Aorta (tissue), 5 donors: ENCODE measurements at regions not wholly inside any gene's neighbourhood (a gene's known extent, or its start where the extent isn't known, plus 50 kb on each side); places are given as distances from the start of the nearest gene placed in this dataset.
A peak's percentile ranks its signal among the peaks of the same experiment; 100 is the strongest.
"Not testable (repeated sequence)": the region's sequence is repeated elsewhere in the genome, so short reads cannot be mapped to it uniquely, and the experiment has no call there.

Experiments used
- ATAC-seq: fragments of 200-7000 bp; cut with Tn5 transposase; one replicate; pipeline ENCODE4 v1.9.1; 2022; ENCODE audit warnings: moderate library complexity; ENCODE audit not compliant: low FRiP score
- DNase-seq, 2 donors: peaks; one replicate each; pipeline ENCODE4 v3.0.0-alpha.2; 2020
- H3K27ac ChIP-seq, 2 donors: one replicate each; pipeline ENCODE4 v1.5.1; 2013; ENCODE audit warnings: low read length in 2 of 2, mild to moderate bottlenecking in 2 of 2, moderate library complexity in 2 of 2, control low read depth in 1 of 2, inconsistent platforms in 1 of 2, low read depth in 1 of 2
- H3K27me3 ChIP-seq, 2 donors: one replicate each; pipeline ENCODE4 v1.6.1; 2013; ENCODE audit warnings: control low read depth in 1 of 2, low read length in 1 of 2, mild to moderate bottlenecking in 1 of 2, moderate library complexity in 1 of 2; ENCODE audit not compliant: insufficient read depth in 2 of 2, control insufficient read depth in 1 of 2
- H3K36me3 ChIP-seq, 2 donors: one replicate each; pipeline ENCODE4 v1.6.1; 2013; ENCODE audit warnings: control low read depth in 1 of 2, low read length in 1 of 2, mild to moderate bottlenecking in 1 of 2; ENCODE audit not compliant: insufficient read depth in 2 of 2, control insufficient read depth in 1 of 2
- H3K4me1 ChIP-seq, 2 donors: one replicate each; pipeline ENCODE4 v1.6.1; 2013; ENCODE audit warnings: low read length in 2 of 2, control low read depth in 1 of 2, mild to moderate bottlenecking in 1 of 2, moderate library complexity in 1 of 2; ENCODE audit not compliant: insufficient read depth in 2 of 2, control insufficient read depth in 1 of 2
- H3K4me3 ChIP-seq, 2 donors: one replicate each; pipeline ENCODE4 v1.5.1; 2013; ENCODE audit warnings: low read length in 2 of 2, control low read depth in 1 of 2, mild to moderate bottlenecking in 1 of 2
- H3K9me3 ChIP-seq: one replicate; pipeline ENCODE4 v1.6.1; 2013; ENCODE audit warnings: mild to moderate bottlenecking, low read length; ENCODE audit not compliant: control insufficient read depth
- WGBS, 2 donors: extraction: QIAGEN DNeasy Blood & Tissue Kit; methylation state at CpG; one replicate each; pipeline ENCODE4 v1.1.7; 2013; 5-methylcytosine and 5-hydroxymethylcytosine counted together
- intact Hi-C, 2 donors: fragments of 100-400 bp; cut with DNase I; formaldehyde crosslinking; loops; one replicate each; pipeline versions ENCODE4 v1.14.2 to v1.15.0; 2022
- donor health status: healthy with polysubstance abuse.
- donor health status: Bipolar disorder and iron deficiency.
- donor health status: DM: no; HTN: no; CAD: no.
- donor health status: DM: no; HTN: no; CAD: no.
- donor health status: DM: yes; HTN: yes; CAD: no.

DNA sequence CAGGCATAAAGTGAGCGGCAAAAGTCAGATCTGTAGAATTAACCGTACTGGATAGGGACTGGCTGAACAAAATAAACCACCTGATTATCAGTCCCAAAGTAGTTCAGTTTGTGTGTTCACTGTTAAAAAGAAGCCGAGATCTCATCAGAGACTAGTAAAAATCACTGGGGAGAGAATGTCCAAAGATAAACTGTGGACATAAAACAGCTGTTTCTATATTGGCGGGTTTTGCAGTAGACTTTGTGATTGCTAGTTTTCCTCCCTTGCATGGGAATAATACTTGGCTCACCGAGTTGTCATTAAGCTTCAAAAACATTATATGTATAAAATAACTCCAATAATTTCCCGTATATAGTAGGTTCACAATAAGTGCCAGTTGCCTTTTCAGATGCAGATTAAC lies 114.2 kb upstream of the ID4 start:
- ATAC-seq: no peak
- 79 to 84% methylated on average over 6 of the region's 6 CpGs for WGBS, 2 donors

GRCh38 chr6:19723545-19723944 lies 113.6 kb upstream of the ID4 start:
- no peaks in the 10 kb centered on the region for H3K9me3 ChIP-seq
- DNase-seq: no peak
- no peaks in the 10 kb centered on the region for H3K36me3 ChIP-seq
- peaks cover 0 to 7% of the 10 kb centered on the region in 2 donors for H3K4me1 ChIP-seq
- no peaks in the 10 kb centered on the region for H3K27me3 ChIP-seq
- no peak overlapping the region for H3K4me3 ChIP-seq
- intact Hi-C loops: loop anchor here (5.0 to 10.0 kb wide), 2 partner anchors 64 to 71 kb away; no protein-coding TSS in a partner anchor
- no peak overlapping the region for H3K27ac ChIP-seq
- peak; percentile 60 for ATAC-seq

More for the DNA sequence above, 114.2 kb upstream of the ID4 start:
- Histone ChIP-seq H3K4me1 (peaks cover 0 to 7% of the 10 kb centered on the region in 2 donors), H3K27ac (no peak overlapping the region), H3K27me3 (no peaks in the 10 kb centered on the region), H3K4me3 (no peak overlapping the region), H3K9me3 (no peaks in the 10 kb centered on the region), H3K36me3 (no peaks in the 10 kb centered on the region)
- intact Hi-C loops: loop anchor here (5.0 to 10.0 kb wide), 2 partner anchors 64 to 72 kb away; no protein-coding TSS in a partner anchor
- DNase-seq: no peak

DNA sequence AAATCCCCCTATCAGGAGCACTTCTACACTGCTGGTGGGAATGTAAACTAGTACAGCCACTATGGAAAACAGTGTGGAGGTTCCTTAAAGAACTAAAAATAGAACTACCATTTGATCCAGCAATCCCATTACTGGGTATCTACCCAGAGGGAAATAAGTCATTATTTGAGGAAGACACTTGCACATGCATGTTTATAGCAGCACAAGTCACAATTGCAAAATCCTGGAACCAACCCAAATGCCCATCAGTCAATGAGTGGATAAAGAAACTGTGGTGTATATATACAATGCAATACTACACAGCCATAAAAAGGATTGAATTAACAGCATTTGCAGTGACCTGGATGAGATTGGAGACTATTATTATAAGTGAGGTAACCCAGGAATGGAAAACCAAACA lies 111.7 kb upstream of the ID4 start:
- not testable (repeated sequence) for DNase-seq, H3K36me3 ChIP-seq, H3K4me3 ChIP-seq, ATAC-seq, H3K4me1 ChIP-seq, H3K9me3 ChIP-seq, H3K27ac ChIP-seq, H3K27me3 ChIP-seq
- intact Hi-C loops: loop anchor here in 1 of 2 donors (10.0 kb wide), 1 partner anchor 69 kb away; no protein-coding TSS in a partner anchor

GRCh38 chr6:19731282-19731681 lies 105.9 kb upstream of the ID4 start:
- Histone ChIP-seq H3K36me3 (no peaks in the 10 kb centered on the region), H3K4me3 (no peak overlapping the region), H3K27me3 (no peaks in the 10 kb centered on the region), H3K27ac (no peak overlapping the region), H3K4me1 (peaks cover 0 to 4% of the 10 kb centered on the region in 2 donors), H3K9me3 (peaks cover 1% of the 10 kb centered on the region)
- WGBS, 2 donors: 93 to 96% methylated on average over 5 of the region's 5 CpGs
- no peak for DNase-seq
- intact Hi-C loops: no loop called here
- no peak for ATAC-seq

- Histone ChIP-seq H3K27ac (peak overlapping the region in 1 of 2 donors; percentile 10), H3K9me3 (peaks cover 1% of the 10 kb centered on the region), H3K27me3 (no peaks in the 10 kb centered on the region), H3K4me3 (no peak overlapping the region), H3K36me3 (no peaks in the 10 kb centered on the region), H3K4me1 (no peaks in the 10 kb centered on the region)
- no peak for ATAC-seq
- 95 to 96% methylated on average over 15 of the region's 15 CpGs for WGBS, 2 donors
- intact Hi-C loops: no loop called here
- DNase-seq: no peak
These were observed 103.1 kb upstream of the ID4 start for GRCh38 chr6:19734061-19734460.

- Histone ChIP-seq H3K9me3 (peaks cover 1% of the 10 kb centered on the region), H3K27ac (no peak overlapping the region), H3K36me3 (no peaks in the 10 kb centered on the region), H3K27me3 (no peaks in the 10 kb centered on the region), H3K4me3 (no peak overlapping the region), H3K4me1 (no peaks in the 10 kb centered on the region)
- WGBS, 2 donors: 56 to 60% methylated on average over 2 of the region's 2 CpGs
- DNase-seq: no peak
- intact Hi-C loops: no loop called here
- no peak for ATAC-seq
These were observed 102.7 kb upstream of the ID4 start for GRCh38 chr6:19734519-19734918.

DNA sequence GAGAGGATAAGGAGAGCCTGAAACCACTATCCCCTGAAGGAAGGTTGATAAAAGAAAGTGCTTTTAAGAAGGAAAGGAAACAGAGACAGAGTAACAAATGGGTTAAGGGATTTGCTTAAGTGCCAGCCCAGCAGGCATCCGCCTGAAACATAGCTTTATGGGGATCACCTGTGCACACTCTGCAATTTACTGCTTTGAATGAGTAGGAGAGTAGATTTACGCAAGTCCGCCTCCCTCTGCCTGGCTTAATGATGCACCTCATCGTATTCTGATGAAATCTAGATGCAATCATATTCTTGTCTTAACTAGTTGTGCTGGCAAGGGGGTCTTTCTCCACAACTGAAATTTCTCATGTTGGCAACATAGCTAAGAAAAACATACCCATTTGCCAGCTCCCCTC lies 101.1 kb upstream of the ID4 start:
- DNase-seq (no peak), ATAC-seq (no peak)
- no peak overlapping the region for H3K4me3 ChIP-seq
- no peaks in the 10 kb centered on the region for H3K27me3 ChIP-seq
- no peaks in the 10 kb centered on the region for H3K36me3 ChIP-seq
- 84 to 88% methylated on average over 4 of the region's 4 CpGs for WGBS, 2 donors
- intact Hi-C loops: no loop called here
- H3K27ac ChIP-seq: no peak overlapping the region
- peaks cover 0 to 2% of the 10 kb centered on the region in 2 donors for H3K4me1 ChIP-seq
- peaks cover 1% of the 10 kb centered on the region for H3K9me3 ChIP-seq

DNA sequence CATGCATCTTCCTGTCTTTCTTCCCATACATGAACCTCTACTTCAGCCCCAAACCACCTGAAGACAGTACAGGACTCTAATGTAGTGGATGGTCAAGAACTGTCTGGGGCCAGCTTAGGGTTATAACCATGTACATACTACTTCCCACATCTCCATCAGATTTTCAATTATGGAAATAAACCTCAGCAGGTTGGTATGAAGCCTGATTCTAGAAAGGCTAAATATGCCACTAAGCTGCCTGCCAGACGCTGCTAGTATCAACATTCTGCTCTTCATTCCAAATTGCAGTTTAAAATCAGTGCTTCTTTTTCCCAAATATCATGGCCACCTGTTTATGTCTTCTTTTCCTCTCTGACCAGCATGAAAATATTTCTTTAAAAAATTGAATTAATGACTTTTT lies 99.2 kb upstream of the ID4 start:
- H3K27me3 ChIP-seq: no peaks in the 10 kb centered on the region
- H3K36me3 ChIP-seq: no peaks in the 10 kb centered on the region
- peak overlapping the region; percentile 36 to 52 for H3K27ac ChIP-seq
- DNase-seq (no peak), ATAC-seq (peak; percentile 60)
- 0 to 8% methylated on average over 1 of the region's 1 CpG for WGBS, 2 donors
- intact Hi-C loops: no loop called here
- H3K4me1 ChIP-seq: peaks cover 0 to 2% of the 10 kb centered on the region in 2 donors
- H3K4me3 ChIP-seq: no peak overlapping the region
- H3K9me3 ChIP-seq: no peaks in the 10 kb centered on the region

GRCh38 chr6:19749722-19750121 lies 87.4 kb upstream of the ID4 start:
- ATAC-seq (no peak), DNase-seq (no peak)
- Histone ChIP-seq H3K4me1 (no peaks in the 10 kb centered on the region), H3K4me3 (no peak overlapping the region), H3K27me3 (no peaks in the 10 kb centered on the region), H3K36me3 (no peaks in the 10 kb centered on the region), H3K9me3 (no peaks in the 10 kb centered on the region), H3K27ac (no peak overlapping the region)
- 89 to 96% methylated on average over 7 of the region's 7 CpGs for WGBS, 2 donors
- intact Hi-C loops: no loop called here
